ENCODE measurements at regions not wholly inside any gene's neighbourhood (a gene's known extent, or its start where the extent isn't known, plus 50 kb on each side); places are given as distances from the start of the nearest gene placed in this dataset.

- TF ChIP-seq CTCF (conservative IDR thresholded peaks at IDR 0.05): no peak
- no peak for TF ChIP-seq EZH2 (IDR thresholded peaks at IDR 0.05; ENCODE audit: low read depth)
These were observed 1262.7 kb upstream of the PABPC4L start for GRCh38 chr4:135464311-135464710.
